Neural cell (in vitro differentiated cells): ENCODE measurements at regions not wholly inside any gene's neighbourhood (a gene's known extent, or its start where the extent isn't known, plus 50 kb on each side); places are given as distances from the start of the nearest gene placed in this dataset.

Experiments
- H2AFZ ChIP-seq: fragments of 200-600, 300-800 bp; sonication (generic), shearing (Covaris generic); 2 replicates; pipeline ENCODE4 v1.6.0; 2014; ENCODE audit warnings: low read depth, mild to moderate bottlenecking, antibody characterized with exemption, low read length, moderate library complexity
- H3F3A ChIP-seq: fragments of 200-600 bp; shearing (Covaris generic); 2 replicates; pipeline ENCODE4 v1.6.1; 2016; ENCODE audit warnings: mild to moderate bottlenecking, moderate library complexity, mixed read lengths, antibody characterized with exemption, low read length; ENCODE audit not compliant: insufficient read depth, poor library complexity, severe bottlenecking
- H3K27ac ChIP-seq: fragments of 200-600, 300-800 bp; sonication (generic), shearing (Covaris generic); 2 replicates; pipeline ENCODE4 v1.5.1; 2014; ENCODE audit warnings: mild to moderate bottlenecking, low read length, moderate library complexity
- H3K27me3 ChIP-seq: fragments of 300-800, 200-600 bp; sonication (generic), shearing (Covaris generic); 2 replicates; pipeline ENCODE4 v1.6.0; 2014; ENCODE audit warnings: mild to moderate bottlenecking, low read depth, low read length, moderate library complexity; ENCODE audit not compliant: insufficient read depth
- H3K36me3 ChIP-seq: fragments of 300-800, 200-600 bp; sonication (generic), shearing (Covaris generic); 2 replicates; pipeline ENCODE4 v1.5.1; 2014; ENCODE audit warnings: mild to moderate bottlenecking, antibody characterized with exemption, low read length, moderate library complexity; ENCODE audit not compliant: insufficient read depth
- H3K4me2 ChIP-seq: fragments of 300-800, 200-600 bp; sonication (generic), shearing (Covaris generic); 2 replicates; pipeline ENCODE4 v1.6.0; 2014; ENCODE audit warnings: mild to moderate bottlenecking, low read length
- H3K4me3 ChIP-seq: fragments of 300-800, 200-600 bp; sonication (generic), shearing (Covaris generic); 2 replicates; pipeline ENCODE4 v1.5.1; 2014; ENCODE audit warnings: mild to moderate bottlenecking, low read length, moderate library complexity
- H3K79me2 ChIP-seq: fragments of 200-600 bp; shearing (Covaris generic); replicated peaks from 2 replicates; pipeline ENCODE4 v1.6.0; 2014; ENCODE audit warnings: mild to moderate bottlenecking, low read length, moderate library complexity; ENCODE audit not compliant: insufficient read depth
- H3K9ac ChIP-seq: fragments of 300-800, 200-600 bp; sonication (generic), shearing (Covaris generic); 2 replicates; pipeline ENCODE4 v1.6.1; 2016; ENCODE audit warnings: mild to moderate bottlenecking, low read length, mixed read lengths
- H3K9me2 ChIP-seq: fragments of 200-600 bp; shearing (Covaris generic); 2 replicates; pipeline ENCODE4 v1.6.1; 2016; ENCODE audit warnings: mild to moderate bottlenecking, low read length, mixed read lengths; ENCODE audit not compliant: insufficient read depth
- H3K9me3 ChIP-seq: fragments of 200-600, 300-800 bp; sonication (generic), shearing (Covaris generic); 2 replicates; pipeline ENCODE4 v1.6.1; 2016; ENCODE audit warnings: mild to moderate bottlenecking, mixed run types, low read length, moderate library complexity, mixed read lengths
- H4K20me1 ChIP-seq: fragments of 200-600 bp; shearing (Covaris generic); 2 replicates; pipeline ENCODE4 v1.6.1; 2016; ENCODE audit warnings: mild to moderate bottlenecking, mixed run types; ENCODE audit not compliant: insufficient read depth
- EP300 ChIP-seq: fragments of 450-650 bp; conservative IDR thresholded peaks from 2 replicates; pipeline ENCODE4 v1.6.1; 2014; ENCODE audit warnings: antibody characterized with exemption, mild to moderate bottlenecking, moderate library complexity; ENCODE audit not compliant: poor library complexity, severe bottlenecking
- EZH2 ChIP-seq: fragments of 200-600, 300-800 bp; shearing (Covaris generic), sonication (generic); IDR thresholded peaks from 2 replicates; pipeline ENCODE4 v1.6.1; 2014; ENCODE audit warnings: antibody characterized with exemption, low read length, borderline replicate concordance, mild to moderate bottlenecking; ENCODE audit not compliant: insufficient read depth, poor library complexity, severe bottlenecking
- MXI1 ChIP-seq: fragments of 450-650 bp; conservative IDR thresholded peaks from 2 replicates; pipeline ENCODE4 v1.6.1; 2014; ENCODE audit warnings: antibody characterized with exemption, mild to moderate bottlenecking; ENCODE audit not compliant: poor library complexity, severe bottlenecking
- POLR2AphosphoS5 ChIP-seq: IDR thresholded peaks from 2 replicates; pipeline ENCODE4 v1.6.1; 2012
- RAD21 ChIP-seq: fragments of 450-650 bp; conservative IDR thresholded peaks from 2 replicates; pipeline ENCODE4 v1.6.1; 2014; ENCODE audit warnings: antibody characterized with exemption, mild to moderate bottlenecking, moderate library complexity
- REST ChIP-seq: IDR thresholded peaks from 2 replicates; pipeline ENCODE4 v1.6.1; 2012; ENCODE audit warnings: borderline replicate concordance
- SMC3 ChIP-seq: fragments of 450-650 bp; conservative IDR thresholded peaks from 2 replicates; pipeline ENCODE4 v1.6.1; 2014; ENCODE audit warnings: antibody characterized with exemption, mild to moderate bottlenecking, moderate library complexity; ENCODE audit not compliant: poor library complexity
- TAF1 ChIP-seq: IDR thresholded peaks from 2 replicates; pipeline ENCODE4 v1.6.1; 2012; ENCODE audit warnings: low read depth
- TF ChIP-seq, protein P1 (sequence below): fragments of 450-650 bp; IDR thresholded peaks from 2 replicates; pipeline ENCODE4 v1.5.1; 2014; ENCODE audit warnings: antibody characterized with exemption, mild to moderate bottlenecking, moderate library complexity; ENCODE audit not compliant: poor library complexity, severe bottlenecking

GRCh38 chrX:6372981-6373380 is 144.3 kb upstream of the NLGN4X start:
- Histone ChIP-seq H2AFZ (no peak overlapping the region), H3K27ac (no peak overlapping the region), H3K4me2 (no peak overlapping the region), H4K20me1 (no peaks in the 10 kb centered on the region), H3K79me2 (no peaks in the 10 kb centered on the region), H3K9me3 (no peaks in the 10 kb centered on the region), H3F3A (no peaks in the 10 kb centered on the region), H3K27me3 (no peaks in the 10 kb centered on the region), H3K36me3 (no peaks in the 10 kb centered on the region), H3K4me3 (no peak overlapping the region), H3K9me2 (no peaks in the 10 kb centered on the region), H3K9ac (no peak overlapping the region)
- TF ChIP-seq EZH2 = no peak
- TF ChIP-seq, protein P1, sequence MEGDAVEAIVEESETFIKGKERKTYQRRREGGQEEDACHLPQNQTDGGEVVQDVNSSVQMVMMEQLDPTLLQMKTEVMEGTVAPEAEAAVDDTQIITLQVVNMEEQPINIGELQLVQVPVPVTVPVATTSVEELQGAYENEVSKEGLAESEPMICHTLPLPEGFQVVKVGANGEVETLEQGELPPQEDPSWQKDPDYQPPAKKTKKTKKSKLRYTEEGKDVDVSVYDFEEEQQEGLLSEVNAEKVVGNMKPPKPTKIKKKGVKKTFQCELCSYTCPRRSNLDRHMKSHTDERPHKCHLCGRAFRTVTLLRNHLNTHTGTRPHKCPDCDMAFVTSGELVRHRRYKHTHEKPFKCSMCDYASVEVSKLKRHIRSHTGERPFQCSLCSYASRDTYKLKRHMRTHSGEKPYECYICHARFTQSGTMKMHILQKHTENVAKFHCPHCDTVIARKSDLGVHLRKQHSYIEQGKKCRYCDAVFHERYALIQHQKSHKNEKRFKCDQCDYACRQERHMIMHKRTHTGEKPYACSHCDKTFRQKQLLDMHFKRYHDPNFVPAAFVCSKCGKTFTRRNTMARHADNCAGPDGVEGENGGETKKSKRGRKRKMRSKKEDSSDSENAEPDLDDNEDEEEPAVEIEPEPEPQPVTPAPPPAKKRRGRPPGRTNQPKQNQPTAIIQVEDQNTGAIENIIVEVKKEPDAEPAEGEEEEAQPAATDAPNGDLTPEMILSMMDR = no peak
- TF ChIP-seq RAD21 = no peak
- TF ChIP-seq MXI1 = no peak
- no peak for TF ChIP-seq TAF1
- TF ChIP-seq REST = no peak
- no peak for TF ChIP-seq EP300
- TF ChIP-seq SMC3 = no peak
- no peak for TF ChIP-seq POLR2AphosphoS5

- Histone ChIP-seq H3K9me3 (no peaks in the 10 kb centered on the region), H4K20me1 (no peaks in the 10 kb centered on the region), H3F3A (no peaks in the 10 kb centered on the region), H3K27ac (no peak overlapping the region), H3K4me2 (no peak overlapping the region), H3K36me3 (no peaks in the 10 kb centered on the region), H2AFZ (no peak overlapping the region), H3K27me3 (no peaks in the 10 kb centered on the region), H3K9me2 (no peaks in the 10 kb centered on the region), H3K9ac (no peak overlapping the region), H3K4me3 (no peak overlapping the region), H3K79me2 (no peaks in the 10 kb centered on the region)
- TF ChIP-seq, protein P1 = no peak
- TF ChIP-seq EP300 (no peak), TAF1 (no peak), SMC3 (no peak), POLR2AphosphoS5 (no peak), RAD21 (no peak), EZH2 (no peak), MXI1 (no peak), REST (no peak)
Observed at GRCh38 chrX:6371353-6371752, 142.7 kb upstream of the NLGN4X start.
